SHP77 (cell line): ENCODE measurements at regions not wholly inside any gene's neighbourhood (a gene's known extent, or its start where the extent isn't known, plus 50 kb on each side); places are given as distances from the start of the nearest gene placed in this dataset.

Source experiments
- DNase-seq, 2 experiments: peaks; one replicate each; lab custom pipeline; 2025; lab: John Stamatoyannopoulos, UW

GRCh38 chr1:181326348-181326747 lies 157.0 kb upstream of the CACNA1E start:
- no peak for DNase-seq

DNA sequence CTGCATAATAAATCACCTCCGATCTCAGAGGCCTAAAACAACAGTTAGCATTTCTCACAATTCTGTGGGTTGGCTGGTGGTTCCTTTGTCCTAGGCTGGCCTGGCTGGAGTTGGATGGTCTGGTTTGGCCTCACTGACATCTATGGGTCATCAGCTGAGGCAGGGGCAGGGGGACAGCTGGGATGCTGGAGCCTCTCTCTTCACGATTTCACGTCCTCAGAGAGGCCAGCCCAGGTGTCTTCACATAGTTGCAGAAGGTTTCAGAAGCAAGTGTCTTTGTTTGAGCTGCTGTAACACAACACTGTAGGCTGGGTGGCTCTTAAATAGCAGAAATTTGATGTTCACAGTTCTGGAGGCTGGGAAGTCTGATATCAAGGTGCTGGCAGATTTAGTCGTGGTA lies 155.5 kb upstream of the CACNA1E start:
- no peak for DNase-seq

- DNase-seq, result no peak
These were observed 148.6 kb upstream of the CACNA1E start for GRCh38 chr1:181334724-181335123.

DNA sequence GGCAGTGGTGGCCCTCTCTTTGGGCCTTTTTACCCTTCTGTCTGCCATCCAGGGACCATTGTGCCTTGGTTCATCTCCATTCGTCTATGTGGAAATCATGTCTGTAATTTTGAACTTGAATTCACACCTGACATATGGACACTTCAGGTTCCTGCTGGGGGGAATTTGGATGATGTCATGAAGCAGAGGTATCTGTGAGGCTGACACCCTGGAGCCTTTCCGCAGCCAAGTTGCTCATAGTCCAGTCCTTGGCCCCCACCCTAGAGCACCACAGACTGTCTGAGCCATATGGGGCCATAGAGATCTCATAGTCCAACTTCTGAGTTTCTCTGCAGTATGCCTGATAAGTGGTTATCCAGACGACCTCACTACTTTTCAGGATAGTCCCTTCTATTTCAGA lies 147.7 kb upstream of the CACNA1E start:
- DNase-seq, result no peak

- no peak for DNase-seq
These were observed 142.2 kb upstream of the CACNA1E start for GRCh38 chr1:181341026-181341632.

- DNase-seq, result no peak
These were observed 139.2 kb upstream of the CACNA1E start for GRCh38 chr1:181344091-181344490.

DNA sequence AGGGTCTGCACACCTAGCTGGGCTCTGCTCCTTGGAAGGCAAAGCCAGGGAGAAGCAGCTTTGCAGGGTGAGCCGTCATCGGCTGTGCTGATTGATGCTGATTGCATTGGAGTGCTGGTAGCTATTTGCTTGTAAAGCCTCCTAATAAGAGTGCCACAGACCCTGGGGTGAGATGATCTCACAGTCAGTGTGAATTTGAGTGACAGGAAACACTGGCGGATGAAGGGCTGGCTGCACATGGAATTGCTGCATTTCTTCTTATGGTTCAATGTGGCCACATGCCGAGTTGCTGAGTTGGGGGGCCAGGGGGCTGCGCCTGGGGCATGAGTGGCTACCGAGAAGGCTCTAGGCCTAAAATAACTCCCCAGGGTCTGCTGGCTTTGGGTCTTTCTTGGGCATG lies 138.2 kb upstream of the CACNA1E start:
- no peak for DNase-seq

DNA sequence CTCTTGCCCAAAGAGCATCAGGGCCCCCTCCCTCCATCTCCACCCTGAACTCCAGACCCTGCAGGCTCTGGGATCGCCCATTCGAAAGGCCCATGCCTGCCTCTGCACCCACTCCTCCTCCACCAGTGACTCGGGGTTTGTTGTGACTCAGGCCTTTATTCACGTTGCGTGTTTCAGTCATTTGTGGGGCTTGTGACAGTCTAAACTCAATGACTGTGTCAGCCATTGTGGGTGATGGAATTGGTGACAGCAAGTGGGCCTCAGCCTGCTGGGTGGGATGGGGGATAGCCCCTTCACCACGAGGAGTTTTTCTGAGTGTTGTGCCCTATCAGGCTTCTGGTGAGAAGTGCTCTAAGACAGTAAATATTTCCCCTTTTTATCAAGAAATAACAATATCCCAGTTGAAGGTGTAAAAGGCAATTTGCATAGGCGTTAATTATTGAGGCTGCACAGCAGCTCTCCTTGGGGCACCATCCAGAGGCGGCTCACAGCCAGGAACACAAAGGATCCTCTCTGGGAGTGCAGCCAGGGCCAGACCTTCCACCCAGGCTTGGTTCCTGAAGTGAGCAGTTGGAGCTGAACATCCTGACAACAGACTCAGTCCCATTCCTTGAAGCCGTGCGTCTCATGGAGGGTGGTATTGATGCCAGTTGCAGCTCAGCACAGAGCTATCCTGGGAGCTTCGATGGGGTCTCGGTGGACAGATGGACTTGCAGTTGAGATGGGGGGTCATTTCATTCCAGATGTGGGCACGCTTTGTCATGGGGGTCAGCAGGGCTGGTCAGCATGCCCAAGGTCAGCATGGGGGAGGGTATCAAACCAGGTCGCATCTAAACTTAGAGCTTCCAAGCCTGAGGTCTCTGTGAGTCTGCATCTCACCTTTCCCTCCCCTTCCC lies 135.6 kb upstream of the CACNA1E start:
- DNase-seq, result no peak

GRCh38 chr1:181349512-181349911 lies 133.8 kb upstream of the CACNA1E start:
- no peak for DNase-seq

DNA sequence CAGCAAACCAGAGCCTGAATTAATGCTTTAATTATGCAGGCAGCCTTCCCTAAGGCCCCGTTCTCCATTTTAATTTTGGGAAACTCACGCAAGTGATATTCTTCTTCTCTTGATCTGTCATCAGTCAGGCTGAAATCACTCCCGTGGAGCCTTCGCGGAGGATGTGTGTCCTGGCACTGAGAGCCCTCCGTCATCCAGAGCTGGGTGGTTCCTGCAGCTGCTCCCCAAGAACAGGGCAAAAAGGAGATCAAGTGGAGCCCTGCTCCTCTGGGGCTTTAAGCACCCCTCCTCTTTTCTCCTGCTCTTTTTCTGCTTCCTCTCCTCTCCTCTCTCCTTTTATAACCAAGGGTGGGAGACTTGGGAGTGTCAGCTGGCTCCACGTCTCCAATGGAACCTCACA lies 133.2 kb upstream of the CACNA1E start:
- DNase-seq, result no peak

DNA sequence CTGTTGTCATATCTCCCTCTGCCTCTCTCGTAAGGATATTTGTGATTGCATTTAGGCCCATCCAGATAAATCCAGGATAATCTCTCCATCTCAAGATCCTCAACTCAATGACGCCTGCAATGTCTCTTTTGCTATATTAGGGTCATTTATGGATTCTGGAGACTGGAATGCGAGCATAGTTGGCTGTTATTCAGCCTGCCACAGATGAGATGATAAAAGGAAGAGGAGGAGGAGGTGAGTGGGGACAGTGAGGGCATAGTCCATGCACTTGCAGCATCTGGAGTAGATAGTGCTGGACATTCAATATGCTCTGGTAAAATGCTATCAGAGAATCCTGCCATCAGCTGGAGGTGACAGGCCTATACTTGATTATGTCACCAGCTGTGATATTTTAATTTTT lies 131.6 kb upstream of the CACNA1E start:
- no peak for DNase-seq

DNA sequence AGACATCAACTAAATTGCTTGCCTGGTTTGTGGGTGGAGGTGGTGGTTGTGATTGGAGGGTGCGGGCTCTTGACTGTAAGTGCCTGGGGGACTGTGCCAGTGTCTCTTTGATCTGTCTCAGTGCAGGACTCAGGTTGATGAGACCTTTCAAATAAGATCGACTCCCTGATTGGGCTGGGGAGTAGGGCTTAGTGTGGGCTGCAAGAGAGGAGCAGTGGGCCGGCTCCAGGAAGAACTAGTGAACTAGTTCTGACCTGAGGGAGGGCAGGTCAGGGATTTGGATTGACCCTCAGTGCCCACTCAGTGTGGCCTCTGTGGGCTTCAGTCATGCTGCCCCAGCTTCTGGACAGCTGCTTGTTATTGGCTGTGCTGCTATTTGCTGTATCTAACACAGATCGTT lies 130.6 kb upstream of the CACNA1E start:
- no peak for DNase-seq

DNA sequence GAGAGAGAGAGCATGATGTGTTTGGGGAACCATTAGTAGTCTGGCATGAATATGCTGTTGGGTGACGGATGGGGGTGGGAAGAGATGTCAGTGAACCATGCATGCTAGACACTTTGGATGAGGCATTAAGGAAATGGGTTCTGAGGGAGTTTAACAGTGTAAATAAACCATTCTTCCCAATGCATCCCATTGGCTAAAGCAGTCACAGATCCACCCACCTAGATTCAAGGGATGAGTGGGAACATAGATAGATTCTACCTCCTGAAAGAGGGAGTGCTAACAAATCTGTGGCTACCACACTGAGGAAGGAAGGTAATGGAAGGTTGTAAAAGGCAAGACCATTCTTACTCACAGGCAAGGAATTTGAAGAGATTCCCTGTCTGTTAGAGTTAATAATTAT lies 129.8 kb upstream of the CACNA1E start:
- no peak for DNase-seq

DNA sequence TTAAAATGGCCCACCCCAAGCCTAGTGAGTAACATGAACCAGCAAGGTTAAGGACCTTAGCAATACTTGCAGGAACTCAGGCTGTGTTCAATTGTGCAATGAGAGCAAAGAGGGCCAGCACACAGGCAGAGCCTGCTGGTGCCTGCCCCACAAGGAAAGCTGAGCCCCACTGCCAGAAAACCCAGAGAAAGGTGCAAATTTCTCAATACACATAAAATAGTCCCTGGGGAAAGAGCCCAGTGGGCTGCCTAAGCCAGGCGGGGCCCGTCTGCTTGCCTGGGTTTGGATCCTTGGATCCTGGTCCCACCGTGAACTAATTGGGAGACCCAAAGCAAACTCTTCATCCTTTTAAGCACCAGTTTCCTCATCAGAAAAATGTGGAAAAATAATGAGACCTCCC lies 128.5 kb upstream of the CACNA1E start:
- no peak for DNase-seq

DNA sequence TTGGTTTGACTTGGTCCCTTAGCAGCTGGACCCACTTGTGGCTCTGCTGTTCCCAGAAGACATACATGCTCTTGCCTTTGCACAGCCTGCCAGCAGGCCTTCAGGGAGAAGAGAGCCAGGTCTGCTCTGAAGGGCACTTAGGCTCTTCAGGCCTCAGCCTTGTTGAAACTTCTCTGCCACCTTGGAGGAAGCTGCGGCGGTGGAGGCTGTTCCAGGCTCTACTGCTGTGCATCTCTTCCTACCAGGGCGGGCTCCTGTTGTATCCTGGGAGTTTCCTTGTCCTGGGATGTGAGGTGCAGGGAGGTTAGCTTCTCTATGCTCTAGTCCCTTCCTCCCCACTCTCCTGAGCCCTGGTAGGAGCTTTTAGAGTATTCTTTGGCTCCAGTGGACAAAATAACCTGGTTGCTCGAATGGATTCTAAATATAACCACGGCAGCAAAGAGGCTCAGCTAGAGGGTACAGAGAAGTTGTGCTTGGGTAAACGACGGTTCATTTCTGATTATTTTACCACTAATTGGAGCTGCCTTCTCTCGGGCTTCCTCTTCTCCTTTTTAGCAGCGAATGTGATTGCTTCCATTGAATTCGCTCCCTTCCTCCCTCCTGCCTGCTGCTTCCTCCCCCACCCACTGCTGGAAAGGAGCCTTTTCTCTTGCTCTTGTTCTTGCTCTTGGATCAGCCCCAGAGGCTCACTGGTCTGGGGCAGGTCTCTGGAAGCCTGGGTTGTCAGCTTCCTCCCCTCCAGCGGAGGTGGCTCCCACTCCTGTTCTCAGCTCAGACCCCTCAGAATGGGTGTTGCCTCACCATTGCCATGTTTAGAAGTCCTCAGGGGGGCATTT lies 126.6 kb upstream of the CACNA1E start:
- DNase-seq, result no peak

DNA sequence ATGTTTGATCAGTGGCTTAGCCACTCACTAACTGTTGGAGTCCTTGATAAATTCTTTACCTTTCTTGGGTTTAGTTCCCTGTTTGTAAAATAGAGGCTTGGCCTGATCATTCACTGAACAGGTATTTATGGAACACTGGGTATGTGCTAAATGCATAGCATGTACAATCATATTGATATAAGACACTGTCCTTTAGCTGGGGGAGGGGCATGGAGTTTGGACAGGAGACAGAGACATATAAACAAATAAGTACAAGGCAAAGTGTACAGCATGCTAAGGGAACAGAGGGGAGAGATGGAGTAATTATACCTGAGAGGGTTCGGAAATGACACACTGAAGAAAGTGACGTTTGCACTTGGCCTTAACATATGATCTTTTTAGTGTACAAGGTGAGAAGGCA lies 124.3 kb upstream of the CACNA1E start:
- no peak for DNase-seq

- DNase-seq, result no peak
These were observed 118.5 kb upstream of the CACNA1E start for GRCh38 chr1:181364801-181365200.

- no peak for DNase-seq
These were observed 116.4 kb upstream of the CACNA1E start for GRCh38 chr1:181366910-181367309.

GRCh38 chr1:181369416-181369815 lies 113.9 kb upstream of the CACNA1E start:
- no peak for DNase-seq

- no peak for DNase-seq
These were observed 99.6 kb upstream of the CACNA1E start for GRCh38 chr1:181383695-181384094.

DNA sequence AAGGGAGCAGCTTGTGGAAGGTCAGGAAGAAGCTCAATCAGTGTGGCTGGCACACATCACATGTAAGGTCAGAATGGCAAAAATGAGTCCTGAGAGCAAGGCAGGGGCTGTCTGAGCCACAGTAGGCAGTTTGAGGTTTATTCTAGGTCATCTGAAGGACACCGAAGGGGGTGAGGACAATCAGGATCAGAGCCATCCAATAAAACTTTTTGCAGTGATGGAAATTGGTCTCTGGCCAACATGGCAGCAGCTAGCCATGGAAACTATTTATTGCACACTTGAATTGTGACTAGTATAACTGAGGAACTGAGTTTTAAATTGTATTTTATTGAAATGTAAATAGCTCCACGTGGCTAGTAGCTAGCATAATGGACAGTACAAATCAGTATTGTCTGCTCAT lies 97.0 kb upstream of the CACNA1E start:
- no peak for DNase-seq

DNA sequence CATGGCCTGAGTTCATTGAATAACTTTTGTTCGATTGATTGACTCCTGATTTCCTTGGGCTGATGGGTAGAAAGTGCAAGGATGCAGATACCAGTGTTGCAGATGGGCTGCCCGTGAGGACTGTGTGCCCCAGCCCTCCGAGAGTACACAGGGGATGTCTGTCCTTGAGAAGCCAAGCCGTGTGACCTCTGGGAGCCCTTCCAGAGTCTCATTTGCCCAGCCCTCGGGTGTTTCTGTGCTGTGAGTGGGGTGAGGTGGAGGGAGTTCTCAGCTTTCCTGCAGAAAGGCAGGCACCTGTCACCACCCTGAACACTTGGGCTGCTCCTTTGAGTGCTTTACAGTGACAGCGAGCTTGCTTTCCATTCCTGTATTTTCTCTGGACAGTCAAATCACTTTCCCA lies 96.4 kb upstream of the CACNA1E start:
- no peak for DNase-seq

- DNase-seq, result no peak
These were observed 95.6 kb upstream of the CACNA1E start for GRCh38 chr1:181387702-181388101.
